ENCODE measurements at regions not wholly inside any gene's neighbourhood (a gene's known extent, or its start where the extent isn't known, plus 50 kb on each side); places are given as distances from the start of the nearest gene placed in this dataset.

DNA sequence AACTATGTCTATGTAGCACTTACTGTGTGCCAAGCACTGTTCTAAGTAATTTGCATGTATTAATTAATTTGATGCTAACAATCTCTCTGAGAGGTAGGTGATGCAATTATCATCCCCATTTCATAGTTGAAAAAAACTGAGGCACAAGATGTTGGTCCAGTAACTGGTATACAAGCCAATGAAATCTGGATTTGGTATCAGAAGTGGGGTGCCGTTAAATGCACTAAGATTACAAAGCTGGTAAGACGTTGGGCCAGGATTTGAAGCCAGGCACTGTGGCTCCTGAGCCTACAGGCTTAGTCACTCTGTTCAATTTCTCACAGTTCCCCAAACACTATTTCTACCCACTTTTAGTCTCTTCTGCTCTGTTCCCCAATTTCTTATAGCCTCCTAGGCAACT, 70.4 kb upstream of the CACNA1A start:
- no peak for TF ChIP-seq POLR2A (IDR thresholded peaks at IDR 0.05)
- TF ChIP-seq, protein P1, sequence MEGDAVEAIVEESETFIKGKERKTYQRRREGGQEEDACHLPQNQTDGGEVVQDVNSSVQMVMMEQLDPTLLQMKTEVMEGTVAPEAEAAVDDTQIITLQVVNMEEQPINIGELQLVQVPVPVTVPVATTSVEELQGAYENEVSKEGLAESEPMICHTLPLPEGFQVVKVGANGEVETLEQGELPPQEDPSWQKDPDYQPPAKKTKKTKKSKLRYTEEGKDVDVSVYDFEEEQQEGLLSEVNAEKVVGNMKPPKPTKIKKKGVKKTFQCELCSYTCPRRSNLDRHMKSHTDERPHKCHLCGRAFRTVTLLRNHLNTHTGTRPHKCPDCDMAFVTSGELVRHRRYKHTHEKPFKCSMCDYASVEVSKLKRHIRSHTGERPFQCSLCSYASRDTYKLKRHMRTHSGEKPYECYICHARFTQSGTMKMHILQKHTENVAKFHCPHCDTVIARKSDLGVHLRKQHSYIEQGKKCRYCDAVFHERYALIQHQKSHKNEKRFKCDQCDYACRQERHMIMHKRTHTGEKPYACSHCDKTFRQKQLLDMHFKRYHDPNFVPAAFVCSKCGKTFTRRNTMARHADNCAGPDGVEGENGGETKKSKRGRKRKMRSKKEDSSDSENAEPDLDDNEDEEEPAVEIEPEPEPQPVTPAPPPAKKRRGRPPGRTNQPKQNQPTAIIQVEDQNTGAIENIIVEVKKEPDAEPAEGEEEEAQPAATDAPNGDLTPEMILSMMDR (IDR thresholded peaks at IDR 0.05): no peak
- TF ChIP-seq POLR2AphosphoS5 (IDR thresholded peaks at IDR 0.05): no peak
